Endothelial cell of umbilical vein (primary cell): ENCODE measurements at regions not wholly inside any gene's neighbourhood (a gene's known extent, or its start where the extent isn't known, plus 50 kb on each side); places are given as distances from the start of the nearest gene placed in this dataset.

Experiments used
- EZH2 ChIP-seq: IDR thresholded peaks from 2 replicates; pipeline ENCODE4 v1.6.1; 2012; ENCODE audit warnings: borderline replicate concordance, low read depth, mild to moderate bottlenecking, moderate library complexity, low read length, inconsistent platforms; ENCODE audit not compliant: severe bottlenecking
- MAX ChIP-seq: IDR thresholded peaks from 2 replicates; pipeline ENCODE4 v1.6.1; 2011; ENCODE audit not compliant: insufficient read depth, insufficient read length
- POLR2A ChIP-seq: IDR thresholded peaks from 2 replicates; pipeline ENCODE4 v1.6.1; 2012; ENCODE audit warnings: low read depth, mild to moderate bottlenecking, control low read depth, low read length
- POLR2AphosphoS5 ChIP-seq: IDR thresholded peaks from 2 replicates; pipeline ENCODE4 v1.6.1; 2012; ENCODE audit warnings: low read depth, mild to moderate bottlenecking, control low read depth, low read length, moderate library complexity; ENCODE audit not compliant: insufficient read depth
- TF ChIP-seq, protein P1 (sequence below), 2 donors: IDR thresholded peaks; 1 replicate in 1 of 2; 2 replicates in 1 of 2; pipeline ENCODE4 v1.5.1; 2011; ENCODE audit warnings: low read length in 2 of 2, mild to moderate bottlenecking in 2 of 2, moderate library complexity in 2 of 2, control low read depth in 1 of 2, inconsistent platforms in 1 of 2, low read depth in 1 of 2; ENCODE audit not compliant: insufficient read depth in 1 of 2; ENCODE audit errors: extremely low read depth in 1 of 2

- TF ChIP-seq POLR2AphosphoS5, result no peak
- no peak for TF ChIP-seq POLR2A
- TF ChIP-seq, protein P1, sequence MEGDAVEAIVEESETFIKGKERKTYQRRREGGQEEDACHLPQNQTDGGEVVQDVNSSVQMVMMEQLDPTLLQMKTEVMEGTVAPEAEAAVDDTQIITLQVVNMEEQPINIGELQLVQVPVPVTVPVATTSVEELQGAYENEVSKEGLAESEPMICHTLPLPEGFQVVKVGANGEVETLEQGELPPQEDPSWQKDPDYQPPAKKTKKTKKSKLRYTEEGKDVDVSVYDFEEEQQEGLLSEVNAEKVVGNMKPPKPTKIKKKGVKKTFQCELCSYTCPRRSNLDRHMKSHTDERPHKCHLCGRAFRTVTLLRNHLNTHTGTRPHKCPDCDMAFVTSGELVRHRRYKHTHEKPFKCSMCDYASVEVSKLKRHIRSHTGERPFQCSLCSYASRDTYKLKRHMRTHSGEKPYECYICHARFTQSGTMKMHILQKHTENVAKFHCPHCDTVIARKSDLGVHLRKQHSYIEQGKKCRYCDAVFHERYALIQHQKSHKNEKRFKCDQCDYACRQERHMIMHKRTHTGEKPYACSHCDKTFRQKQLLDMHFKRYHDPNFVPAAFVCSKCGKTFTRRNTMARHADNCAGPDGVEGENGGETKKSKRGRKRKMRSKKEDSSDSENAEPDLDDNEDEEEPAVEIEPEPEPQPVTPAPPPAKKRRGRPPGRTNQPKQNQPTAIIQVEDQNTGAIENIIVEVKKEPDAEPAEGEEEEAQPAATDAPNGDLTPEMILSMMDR (IDR thresholded peaks at IDR 0.05; ENCODE audit: extremely low read depth in 1 of 2, insufficient read depth in 1 of 2, low read depth in 1 of 2, low read length in 2 of 2), result no peak
- TF ChIP-seq MAX, result no peak
- no peak for TF ChIP-seq EZH2
Measured at GRCh38 chr4:64822405-64822804, 413.2 kb upstream of the TECRL start.
